K562 (cell line): ENCODE measurements at regions not wholly inside any gene's neighbourhood (a gene's known extent, or its start where the extent isn't known, plus 50 kb on each side); places are given as distances from the start of the nearest gene placed in this dataset.

ENCODE experiments used
- ATAC-seq: fragments of 200-7000 bp; cut with Tn5 transposase; 3 replicates; pipeline ENCODE4 v1.9.1; 2020; ENCODE audit warnings: moderate library complexity
- BruUV-seq: library from RNA; stranded (reverse); fragments of 400-500 nt; replicated peaks from 2 replicates; lab custom pipeline; 2021; lab: Mats Ljungman, UMichigan
- CTCF ChIA-PET: fragments of 300-600 bp; formaldehyde crosslinking; extraction: SDS; loops from one replicate; lab custom pipeline; 2021; ENCODE audit warnings: low intra/inter-chr PET ratio; lab: Yijun Ruan, JAX
- POLR2A ChIA-PET: fragments of 300-600, 350-650 bp; sonication (Branson Sonifier 250); formaldehyde crosslinking; extraction: SDS; loops from one replicate; lab custom pipeline; 2021; ENCODE audit warnings: antibody characterized with exemption, inconsistent platforms; lab: Yijun Ruan, JAX
- DNase-seq, 4 experiments: peaks; one replicate each; pipeline versions ENCODE4 v3.0.0 to v3.0.0-alpha.2; 2011 to 2018; ENCODE audit warnings: low spot score in 3 of 4, mixed read lengths in 3 of 4; ENCODE audit errors: extremely low read depth in 1 of 4
- FAIRE-seq: peaks from 2 replicates; lab custom pipeline; 2011; peaks lifted over from hg19 to GRCh38; lab: Jason Lieb, UNC
- H2AFZ ChIP-seq: 2 replicates; pipeline ENCODE4 v1.6.0; 2011; ENCODE audit warnings: low read depth, low read length, control low read depth, inconsistent platforms
- H3K27ac ChIP-seq: fragments of 200-600 bp; 3 replicates; pipeline ENCODE4 v1.8.0; 2011; ENCODE audit warnings: low read depth, mild to moderate bottlenecking, control low read depth, inconsistent platforms, low read length, moderate library complexity, mixed read lengths; ENCODE audit errors: extremely low read depth
- H3K27me3 ChIP-seq, 2 experiments: fragments of 300-600 bp in 1 of 2; 2 replicates in 1 of 2; 3 replicates in 1 of 2; pipeline versions ENCODE4 v1.6.0 to v1.8.0; 2011; ENCODE audit warnings: inconsistent platforms in 2 of 2, low read length in 2 of 2, mild to moderate bottlenecking in 1 of 2, mixed read lengths in 1 of 2, moderate library complexity in 1 of 2; ENCODE audit not compliant: control insufficient read depth in 2 of 2, insufficient read depth in 2 of 2
- H3K36me3 ChIP-seq: fragments of 300-600 bp; 3 replicates; pipeline ENCODE4 v1.8.0; 2011; ENCODE audit warnings: mild to moderate bottlenecking, low read length, inconsistent platforms; ENCODE audit not compliant: control insufficient read depth, insufficient read depth
- H3K4me1 ChIP-seq, 2 experiments: fragments of 200-600 bp in 1 of 2; replicated peaks in 1 of 2; 2 replicates in 1 of 2; 3 replicates in 1 of 2; pipeline versions ENCODE4 v1.5.1 to v1.8.0; 2011; ENCODE audit warnings: inconsistent platforms in 2 of 2, low read length in 2 of 2, mild to moderate bottlenecking in 1 of 2, mixed read lengths in 1 of 2, moderate library complexity in 1 of 2; ENCODE audit not compliant: control insufficient read depth in 2 of 2, insufficient read depth in 2 of 2
- H3K4me2 ChIP-seq: 2 replicates; pipeline ENCODE4 v1.6.1; 2011; ENCODE audit warnings: low read length, control low read depth, inconsistent platforms, mixed read lengths; ENCODE audit not compliant: insufficient read depth
- H3K4me3 ChIP-seq: fragments of 200-600 bp; sonication (generic), shearing (Covaris generic); 2 replicates; pipeline ENCODE4 v1.5.1; 2016; ENCODE audit warnings: control low read depth, inconsistent platforms
- H3K79me2 ChIP-seq: fragments of 200-600 bp; 3 replicates; pipeline ENCODE4 v1.8.0; 2011; ENCODE audit warnings: low read length, inconsistent platforms; ENCODE audit not compliant: control insufficient read depth, insufficient read depth
- H3K9ac ChIP-seq, 2 experiments: 2 replicates each; pipeline versions ENCODE4 v1.6.0 to v1.6.1; 2011; ENCODE audit warnings: low read depth in 2 of 2, low read length in 2 of 2, control low read depth in 1 of 2, inconsistent platforms in 1 of 2, mild to moderate bottlenecking in 1 of 2, mixed read lengths in 1 of 2; ENCODE audit not compliant: insufficient read depth in 1 of 2
- H3K9me1 ChIP-seq: one replicate; pipeline ENCODE4 v1.6.0; 2011; ENCODE audit warnings: inconsistent platforms, mild to moderate bottlenecking, low read length, moderate library complexity; ENCODE audit not compliant: control insufficient read depth, insufficient read depth
- H3K9me3 ChIP-seq: replicated peaks from 2 replicates; pipeline ENCODE4 v1.5.1; 2011; ENCODE audit warnings: low read depth, low read length, inconsistent platforms; ENCODE audit not compliant: control insufficient read depth, insufficient read depth
- H4K20me1 ChIP-seq: replicated peaks from 2 replicates; pipeline ENCODE4 v1.6.1; 2011; ENCODE audit warnings: low read length, inconsistent platforms, mixed read lengths; ENCODE audit not compliant: control insufficient read depth, insufficient read depth
- BRD9 ChIP-seq: fragments of 450-650 bp; IDR thresholded peaks from 2 replicates; pipeline ENCODE4 v1.6.1; 2018; ENCODE audit warnings: low read depth; ENCODE audit not compliant: partially characterized antibody
- CTBP1 ChIP-seq: fragments of 450-650 bp; IDR thresholded peaks from 2 replicates; pipeline ENCODE4 v1.6.1; 2016; ENCODE audit warnings: borderline replicate concordance
- ESRRB ChIP-seq: fragments of 250-450 bp; sonication (Bioruptor Pico); IDR thresholded peaks from 2 replicates; pipeline ENCODE4 v1.5.0; 2020; ENCODE audit warnings: mild to moderate bottlenecking, moderate library complexity, borderline replicate concordance
- KLF1 ChIP-seq: fragments of 450-650 bp; IDR thresholded peaks from 2 replicates; pipeline ENCODE4 v1.6.1; 2016; ENCODE audit warnings: missing genetic modification characterization, missing compliant biosample characterization
- L3MBTL2 ChIP-seq: fragments of 450-650 bp; IDR thresholded peaks from 2 replicates; pipeline ENCODE4 v1.6.1; 2016; ENCODE audit warnings: mild to moderate bottlenecking, moderate library complexity
- MTA3 ChIP-seq: fragments of 450-650 bp; formaldehyde crosslinking; IDR thresholded peaks from 2 replicates; pipeline ENCODE4 v1.6.1; 2017; ENCODE audit warnings: mild to moderate bottlenecking, borderline replicate concordance
- NELFE ChIP-seq: IDR thresholded peaks from 2 replicates; pipeline ENCODE4 v1.6.1; 2011; ENCODE audit warnings: mild to moderate bottlenecking; ENCODE audit not compliant: insufficient read depth, insufficient read length
- TEAD4 ChIP-seq, 2 experiments: sonication (generic) in 1 of 2; formaldehyde crosslinking in 1 of 2; IDR thresholded peaks; 2 replicates each; pipeline versions ENCODE4 v1.6.1 to v1.8.0; 2012 to 2022; ENCODE audit warnings: borderline replicate concordance in 1 of 2, inconsistent platforms in 1 of 2, low read length in 1 of 2, mild to moderate bottlenecking in 1 of 2, missing genetic modification reagents in 1 of 2
- TFE3 ChIP-seq: fragments of 450-650 bp; formaldehyde crosslinking; IDR thresholded peaks from 2 replicates; pipeline ENCODE4 v1.4.0; 2020; ENCODE audit warnings: mild to moderate bottlenecking, mixed read lengths
- XRCC4 ChIP-seq: IDR thresholded peaks from one replicate; pipeline ENCODE4 v1.6.1; 2011; ENCODE audit not compliant: insufficient read depth, insufficient read length; ENCODE audit errors: extremely low read depth
- ZKSCAN3 ChIP-seq: fragments of 250-450 bp; sonication (Bioruptor Pico); IDR thresholded peaks from 2 replicates; pipeline ENCODE4 v1.4.0; 2020
- ZNF232 ChIP-seq: sonication (generic); formaldehyde crosslinking; IDR thresholded peaks from 2 replicates; pipeline ENCODE4 v1.8.0; 2022; ENCODE audit warnings: mild to moderate bottlenecking, missing genetic modification reagents
- WGBS: fragments of 100-300 bp; shearing (Covaris generic); methylation state at CpG from one replicate; pipeline ENCODE4 v1.1.6; 2016; ENCODE audit warnings: low coverage, mixed read lengths; ENCODE audit not compliant: insufficient coverage; ENCODE audit errors: missing lambda C conversion rate; 5-methylcytosine and 5-hydroxymethylcytosine counted together
- in situ Hi-C: fragments of 300-500 bp; cut with MboI; formaldehyde crosslinking; loops from 4 replicates; pipeline ENCODE4 v1.15.0; 2018; ENCODE audit warnings: inconsistent platforms, mixed read lengths
- intact Hi-C: fragments of 100-400 bp; cut with micrococcal nuclease; formaldehyde crosslinking; loops from 2 replicates; pipeline ENCODE4 v1.14.2; 2022
- TF ChIP-seq, protein P1 (sequence below): fragments of 450-650 bp; IDR thresholded peaks from 2 replicates; pipeline ENCODE4 v1.6.1; 2016; ENCODE audit warnings: missing biosample characterization, missing genetic modification characterization
- TF ChIP-seq, protein P2 (sequence below), 2 experiments: fragments of 450-650 bp in 1 of 2; sonication (generic) in 1 of 2; formaldehyde crosslinking in 1 of 2; IDR thresholded peaks in 1 of 2; conservative IDR thresholded peaks in 1 of 2; 2 replicates each; pipeline versions ENCODE4 v1.6.1 to v1.8.1; 2016 to 2023; ENCODE audit warnings: mild to moderate bottlenecking in 2 of 2, moderate library complexity in 2 of 2, inconsistent platforms in 1 of 2, missing genetic modification reagents in 1 of 2
- TF ChIP-seq, protein P3 (sequence below): fragments of 250-450 bp; sonication (Bioruptor Pico); IDR thresholded peaks from 2 replicates; pipeline ENCODE4 v1.4.0; 2020; ENCODE audit warnings: mild to moderate bottlenecking, moderate library complexity

DNA sequence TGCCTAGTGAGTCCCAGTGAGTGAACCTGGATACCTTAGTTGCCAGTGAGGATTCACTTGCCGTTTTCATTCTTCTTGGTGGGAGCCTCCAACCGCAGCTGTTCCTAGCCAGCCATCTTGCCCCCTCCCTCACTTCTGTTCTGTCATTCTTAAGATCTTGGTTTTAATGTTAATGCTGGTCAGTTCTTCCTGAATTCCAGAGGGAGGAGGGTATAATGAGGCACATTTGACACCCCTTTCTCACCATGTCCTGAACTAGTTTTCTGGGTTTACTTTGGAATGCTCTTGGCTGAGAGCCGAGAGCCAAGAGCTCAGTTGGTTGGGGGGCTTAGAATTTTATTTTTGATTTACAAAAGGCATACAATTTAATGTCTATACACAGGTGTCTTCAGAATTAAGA lies 78.5 kb upstream of the ADCY1 start (continued):
- no peak for TF ChIP-seq MTA3
- TF ChIP-seq, protein P1, sequence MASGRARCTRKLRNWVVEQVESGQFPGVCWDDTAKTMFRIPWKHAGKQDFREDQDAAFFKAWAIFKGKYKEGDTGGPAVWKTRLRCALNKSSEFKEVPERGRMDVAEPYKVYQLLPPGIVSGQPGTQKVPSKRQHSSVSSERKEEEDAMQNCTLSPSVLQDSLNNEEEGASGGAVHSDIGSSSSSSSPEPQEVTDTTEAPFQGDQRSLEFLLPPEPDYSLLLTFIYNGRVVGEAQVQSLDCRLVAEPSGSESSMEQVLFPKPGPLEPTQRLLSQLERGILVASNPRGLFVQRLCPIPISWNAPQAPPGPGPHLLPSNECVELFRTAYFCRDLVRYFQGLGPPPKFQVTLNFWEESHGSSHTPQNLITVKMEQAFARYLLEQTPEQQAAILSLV (tag): no peak
- TF ChIP-seq ESRRB (CRISPR knock-in tag): no peak
- no peak for TF ChIP-seq TEAD4 (IDR thresholded peaks at IDR 0.05; ENCODE audit: low read length)
- TF ChIP-seq TEAD4 (CRISPR knock-in tag; IDR thresholded peaks at IDR 0.05; ENCODE audit: borderline replicate concordance): no peak
- TF ChIP-seq, protein P2, sequence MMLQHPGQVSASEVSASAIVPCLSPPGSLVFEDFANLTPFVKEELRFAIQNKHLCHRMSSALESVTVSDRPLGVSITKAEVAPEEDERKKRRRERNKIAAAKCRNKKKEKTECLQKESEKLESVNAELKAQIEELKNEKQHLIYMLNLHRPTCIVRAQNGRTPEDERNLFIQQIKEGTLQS (IDR thresholded peaks at IDR 0.05): no peak
- TF ChIP-seq, protein P2 (CRISPR knock-in tag; conservative IDR thresholded peaks at IDR 0.05): no peak
- TF ChIP-seq CTBP1: no peak
- no peak for TF ChIP-seq ZKSCAN3 (CRISPR knock-in tag)

- no peaks in the 10 kb centered on the region for H3K36me3 ChIP-seq
- no peak for TF ChIP-seq XRCC4
- TF ChIP-seq KLF1 (tag): no peak
- no peak for TF ChIP-seq L3MBTL2
- TF ChIP-seq NELFE: no peak
- TF ChIP-seq BRD9: no peak
- TF ChIP-seq, protein P3, sequence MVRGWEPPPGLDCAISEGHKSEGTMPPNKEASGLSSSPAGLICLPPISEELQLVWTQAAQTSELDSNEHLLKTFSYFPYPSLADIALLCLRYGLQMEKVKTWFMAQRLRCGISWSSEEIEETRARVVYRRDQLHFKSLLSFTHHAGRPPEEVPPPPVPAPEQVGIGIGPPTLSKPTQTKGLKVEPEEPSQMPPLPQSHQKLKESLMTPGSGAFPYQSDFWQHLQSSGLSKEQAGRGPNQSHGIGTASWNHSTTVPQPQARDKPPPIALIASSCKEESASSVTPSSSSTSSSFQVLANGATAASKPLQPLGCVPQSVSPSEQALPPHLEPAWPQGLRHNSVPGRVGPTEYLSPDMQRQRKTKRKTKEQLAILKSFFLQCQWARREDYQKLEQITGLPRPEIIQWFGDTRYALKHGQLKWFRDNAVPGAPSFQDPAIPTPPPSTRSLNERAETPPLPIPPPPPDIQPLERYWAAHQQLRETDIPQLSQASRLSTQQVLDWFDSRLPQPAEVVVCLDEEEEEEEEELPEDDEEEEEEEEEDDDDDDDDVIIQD (CRISPR knock-in tag): no peak
- peak; percentile 62 for TF ChIP-seq TFE3 (CRISPR knock-in tag)
- TF ChIP-seq ZNF232 (CRISPR knock-in tag): no peak
- 0% methylated on average over 2 of the region's 2 CpGs for WGBS
- H3K9me3 ChIP-seq: no peaks in the 10 kb centered on the region
- DNase-seq (no peak), FAIRE-seq (no peak), ATAC-seq (no peak)
- no peaks in the 10 kb centered on the region for H3K9me1 ChIP-seq
- no peaks in the 10 kb centered on the region for H3K79me2 ChIP-seq
- POLR2A ChIA-PET: no interaction called here
- CTCF ChIA-PET: no interaction called here
- no TSS peak for BruUV-seq
- no peaks in the 10 kb centered on the region for H4K20me1 ChIP-seq
- no peak overlapping the region for H3K4me3 ChIP-seq
- no peak overlapping the region for H3K27ac ChIP-seq
- no peak overlapping the region for H3K4me2 ChIP-seq
- in situ Hi-C loops (no loop called here), intact Hi-C loops (no loop called here)
- no peak overlapping the region for H3K9ac ChIP-seq
- H3K4me1 ChIP-seq: no peaks in the 10 kb centered on the region
- H2AFZ ChIP-seq: no peak overlapping the region
- H3K27me3 ChIP-seq: no peaks in the 10 kb centered on the region
Observed at GRCh38 chr7:45500257-45500656, 73.9 kb upstream of the ADCY1 start.
